ENCODE measurements at regions not wholly inside any gene's neighbourhood (a gene's known extent, or its start where the extent isn't known, plus 50 kb on each side); places are given as distances from the start of the nearest gene placed in this dataset.
"Not testable (repeated sequence)": the region's sequence is repeated elsewhere in the genome, so short reads cannot be mapped to it uniquely, and the experiment has no call there.

- no peak for DNase-seq (ENCODE audit: low read depth, low spot score)
These were observed 82.6 kb upstream of the BMP5 start for GRCh38 chr6:55957961-55958422.

- no peak for DNase-seq (ENCODE audit: low read depth, low spot score)
These were observed 80.3 kb upstream of the BMP5 start for GRCh38 chr6:55955684-55956083.

GRCh38 chr6:55954436-55954835, 79.0 kb upstream of the BMP5 start:
- no peak for DNase-seq (ENCODE audit: low read depth, low spot score)

- peak; percentile 41 for DNase-seq (ENCODE audit: low read depth, low spot score)
These were observed 77.9 kb upstream of the BMP5 start for GRCh38 chr6:55953335-55953734.

GRCh38 chr6:55950071-55950814, 74.9 kb upstream of the BMP5 start:
- DNase-seq (ENCODE audit: low read depth, low spot score) = no peak

GRCh38 chr6:55943329-55943728, 67.9 kb upstream of the BMP5 start:
- DNase-seq (ENCODE audit: low read depth, low spot score) = no peak

GRCh38 chr6:55941702-55942101, 66.3 kb upstream of the BMP5 start:
- DNase-seq (ENCODE audit: low read depth, low spot score) = no peak

GRCh38 chr6:55937951-55938690, 62.7 kb upstream of the BMP5 start:
- no peak for DNase-seq (ENCODE audit: low read depth, low spot score)

GRCh38 chr6:55937261-55937947, 62.0 kb upstream of the BMP5 start:
- no peak for DNase-seq (ENCODE audit: low read depth, low spot score)

GRCh38 chr6:55931101-55931500, 55.7 kb upstream of the BMP5 start:
- no peak for DNase-seq (ENCODE audit: low read depth, low spot score)

- DNase-seq (ENCODE audit: low read depth, low spot score) = not testable (repeated sequence)
These were observed 52.3 kb upstream of the BMP5 start for GRCh38 chr6:55927713-55928112.

GRCh38 chr6:55925292-55925691, 49.9 kb upstream of the BMP5 start:
- DNase-seq (ENCODE audit: low read depth, low spot score) = no peak

Measured in smooth muscle cell of the brain vasculature (primary cell).